ENCODE measurements at regions not wholly inside any gene's neighbourhood (a gene's known extent, or its start where the extent isn't known, plus 50 kb on each side); places are given as distances from the start of the nearest gene placed in this dataset.

GRCh38 chr4:112752061-112752460 is 115.1 kb downstream of the LARP7 start:
- no peak for TF ChIP-seq SP1 (IDR thresholded peaks at IDR 0.05)
- no peak for TF ChIP-seq FOXK2 (IDR thresholded peaks at IDR 0.05)
- TF ChIP-seq HDGF (IDR thresholded peaks at IDR 0.05; ENCODE audit: borderline replicate concordance), result no peak
- no peak for TF ChIP-seq NFRKB (IDR thresholded peaks at IDR 0.05)
- TF ChIP-seq FOXM1 (IDR thresholded peaks at IDR 0.05; ENCODE audit: borderline replicate concordance), result no peak
- no peak for TF ChIP-seq CTBP1 (IDR thresholded peaks at IDR 0.05; ENCODE audit: borderline replicate concordance)
- TF ChIP-seq BHLHE40 (IDR thresholded peaks at IDR 0.05; ENCODE audit: borderline replicate concordance), result no peak
- TF ChIP-seq FOXA1 (IDR thresholded peaks at IDR 0.05), result no peak
- no peak for TF ChIP-seq ELF4 (IDR thresholded peaks at IDR 0.05)
- TF ChIP-seq TARDBP (IDR thresholded peaks at IDR 0.05), result no peak
- TF ChIP-seq ARNT (IDR thresholded peaks at IDR 0.05), result no peak

Data from HEK293T (cell line).